Panc1 (cell line): ENCODE measurements at regions not wholly inside any gene's neighbourhood (a gene's known extent, or its start where the extent isn't known, plus 50 kb on each side); places are given as distances from the start of the nearest gene placed in this dataset.

Experiments
- CTCF ChIP-seq: fragments of 450-650 bp; IDR thresholded peaks from 2 replicates; pipeline ENCODE4 v1.5.1; 2017; ENCODE audit warnings: mild to moderate bottlenecking
- POLR2AphosphoS5 ChIP-seq: IDR thresholded peaks from 2 replicates; pipeline ENCODE4 v1.6.1; 2012; ENCODE audit warnings: mild to moderate bottlenecking, low read depth, low read length, moderate library complexity
- SIN3A ChIP-seq: IDR thresholded peaks from 2 replicates; pipeline ENCODE4 v1.6.1; 2012; ENCODE audit warnings: low read depth, mild to moderate bottlenecking, low read length, moderate library complexity, borderline replicate concordance; ENCODE audit not compliant: insufficient read depth

GRCh38 chr18:22846088-22846683, 86.9 kb upstream of the RBBP8 start:
- TF ChIP-seq CTCF (peak; percentile 65; the same call in 1 of the 2 replicates), POLR2AphosphoS5 (no peak), SIN3A (no peak)
